ENCODE measurements at regions not wholly inside any gene's neighbourhood (a gene's known extent, or its start where the extent isn't known, plus 50 kb on each side); places are given as distances from the start of the nearest gene placed in this dataset.

DNA sequence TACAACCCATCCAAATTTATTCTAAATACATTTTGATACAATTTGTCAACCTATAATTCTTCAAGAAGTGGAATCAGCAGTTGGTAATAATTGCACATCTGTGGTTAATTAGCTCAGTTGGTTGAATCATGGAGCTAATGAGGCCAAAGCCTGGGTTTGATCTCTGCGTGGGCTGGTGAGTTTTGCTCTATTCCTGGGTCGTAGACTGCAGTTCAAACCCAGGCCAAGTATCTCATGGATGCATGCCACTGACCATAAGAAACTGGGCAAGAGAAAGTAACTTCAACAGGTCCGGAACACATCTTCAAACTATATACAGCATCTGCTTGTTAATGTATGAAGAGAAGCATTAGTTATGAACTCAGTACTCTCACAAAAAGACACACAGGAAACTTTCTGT, 779.7 kb downstream of the USP25 start:
- H3K4me1 ChIP-seq (ENCODE audit: insufficient read depth, low read length, poor library complexity, severe bottlenecking): no peaks in the 10 kb centered on the region
- TF ChIP-seq, protein P1, sequence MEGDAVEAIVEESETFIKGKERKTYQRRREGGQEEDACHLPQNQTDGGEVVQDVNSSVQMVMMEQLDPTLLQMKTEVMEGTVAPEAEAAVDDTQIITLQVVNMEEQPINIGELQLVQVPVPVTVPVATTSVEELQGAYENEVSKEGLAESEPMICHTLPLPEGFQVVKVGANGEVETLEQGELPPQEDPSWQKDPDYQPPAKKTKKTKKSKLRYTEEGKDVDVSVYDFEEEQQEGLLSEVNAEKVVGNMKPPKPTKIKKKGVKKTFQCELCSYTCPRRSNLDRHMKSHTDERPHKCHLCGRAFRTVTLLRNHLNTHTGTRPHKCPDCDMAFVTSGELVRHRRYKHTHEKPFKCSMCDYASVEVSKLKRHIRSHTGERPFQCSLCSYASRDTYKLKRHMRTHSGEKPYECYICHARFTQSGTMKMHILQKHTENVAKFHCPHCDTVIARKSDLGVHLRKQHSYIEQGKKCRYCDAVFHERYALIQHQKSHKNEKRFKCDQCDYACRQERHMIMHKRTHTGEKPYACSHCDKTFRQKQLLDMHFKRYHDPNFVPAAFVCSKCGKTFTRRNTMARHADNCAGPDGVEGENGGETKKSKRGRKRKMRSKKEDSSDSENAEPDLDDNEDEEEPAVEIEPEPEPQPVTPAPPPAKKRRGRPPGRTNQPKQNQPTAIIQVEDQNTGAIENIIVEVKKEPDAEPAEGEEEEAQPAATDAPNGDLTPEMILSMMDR (conservative IDR thresholded peaks at IDR 0.05; ENCODE audit: low read depth, low read length): no peak
- no peak for TF ChIP-seq EZH2 (IDR thresholded peaks at IDR 0.05; ENCODE audit: borderline replicate concordance, low read depth, low read length, poor library complexity, severe bottlenecking)
- no peak overlapping the region for H3K27ac ChIP-seq (ENCODE audit: low read depth, low read length, poor library complexity, severe bottlenecking)
- intact Hi-C loops (cut with micrococcal nuclease; ENCODE audit: unreplicated experiment): no loop called here
- H3K4me3 ChIP-seq (ENCODE audit: low read depth, low read length, poor library complexity, severe bottlenecking): no peak overlapping the region
- CTCF ChIA-PET: no interaction called here
- no peaks in the 10 kb centered on the region for H3K27me3 ChIP-seq (replicated peaks; ENCODE audit: insufficient read depth, low read depth, low read length, poor library complexity)
- no TSS peak for BruUV-seq (replicated peaks)
- peaks cover 8% of the 10 kb centered on the region for H3K9me3 ChIP-seq (ENCODE audit: low read depth, low read length, poor library complexity, severe bottlenecking)
- H3K36me3 ChIP-seq (ENCODE audit: insufficient read depth, low read length, poor library complexity, severe bottlenecking): no peaks in the 10 kb centered on the region
- DNase-seq (ENCODE audit: low spot score): no peak
- POLR2A ChIA-PET (ENCODE audit: low non-redundant PET): no interaction called here

GRCh38 chr21:16514316-16514715, 784.5 kb downstream of the USP25 start:
- Histone ChIP-seq H3K4me3 (ENCODE audit: low read depth, low read length, poor library complexity, severe bottlenecking) (no peak overlapping the region), H3K27me3 (replicated peaks; ENCODE audit: insufficient read depth, low read depth, low read length, poor library complexity) (no peaks in the 10 kb centered on the region), H3K27ac (ENCODE audit: low read depth, low read length, poor library complexity, severe bottlenecking) (no peak overlapping the region), H3K9me3 (ENCODE audit: low read depth, low read length, poor library complexity, severe bottlenecking) (peaks cover 11% of the 10 kb centered on the region), H3K4me1 (ENCODE audit: insufficient read depth, low read length, poor library complexity, severe bottlenecking) (no peaks in the 10 kb centered on the region), H3K36me3 (ENCODE audit: insufficient read depth, low read length, poor library complexity, severe bottlenecking) (no peaks in the 10 kb centered on the region)
- ChIA-PET POLR2A (ENCODE audit: low non-redundant PET) (no interaction called here), CTCF (no interaction called here)
- DNase-seq (ENCODE audit: low spot score): no peak
- TF ChIP-seq EZH2 (IDR thresholded peaks at IDR 0.05; ENCODE audit: borderline replicate concordance, low read depth, low read length, poor library complexity, severe bottlenecking): no peak
- TF ChIP-seq, protein P1 (conservative IDR thresholded peaks at IDR 0.05; ENCODE audit: low read depth, low read length): no peak
- no TSS peak for BruUV-seq (replicated peaks)
- intact Hi-C loops (cut with micrococcal nuclease; ENCODE audit: unreplicated experiment): no loop called here

- H3K9me3 ChIP-seq (ENCODE audit: low read depth, low read length, poor library complexity, severe bottlenecking): peaks cover 7% of the 10 kb centered on the region
- CTCF ChIA-PET: no interaction called here
- intact Hi-C loops (cut with micrococcal nuclease; ENCODE audit: unreplicated experiment): no loop called here
- no peaks in the 10 kb centered on the region for H3K4me1 ChIP-seq (ENCODE audit: insufficient read depth, low read length, poor library complexity, severe bottlenecking)
- H3K4me3 ChIP-seq (ENCODE audit: low read depth, low read length, poor library complexity, severe bottlenecking): no peak overlapping the region
- no peak overlapping the region for H3K27ac ChIP-seq (ENCODE audit: low read depth, low read length, poor library complexity, severe bottlenecking)
- no peaks in the 10 kb centered on the region for H3K36me3 ChIP-seq (ENCODE audit: insufficient read depth, low read length, poor library complexity, severe bottlenecking)
- BruUV-seq (replicated peaks): no TSS peak
- DNase-seq (ENCODE audit: low spot score): no peak
- POLR2A ChIA-PET (ENCODE audit: low non-redundant PET): no interaction called here
- no peaks in the 10 kb centered on the region for H3K27me3 ChIP-seq (replicated peaks; ENCODE audit: insufficient read depth, low read depth, low read length, poor library complexity)
- no peak for TF ChIP-seq EZH2 (IDR thresholded peaks at IDR 0.05; ENCODE audit: borderline replicate concordance, low read depth, low read length, poor library complexity, severe bottlenecking)
- TF ChIP-seq, protein P1 (conservative IDR thresholded peaks at IDR 0.05; ENCODE audit: low read depth, low read length): no peak
These were observed 787.6 kb downstream of the USP25 start for GRCh38 chr21:16517383-16517782.

Data from A673 (cell line).